Activated naive CD8-positive, alpha-beta T cell treated with anti-CD3 and anti-CD28 coated beads for 36 hours (primary cell): ENCODE measurements at regions not wholly inside any gene's neighbourhood (a gene's known extent, or its start where the extent isn't known, plus 50 kb on each side); places are given as distances from the start of the nearest gene placed in this dataset.

Source experiments
- DNase-seq: peaks from one replicate; pipeline ENCODE4 v3.0.0; 2021
- H3K27ac Mint-ChIP-seq: one replicate; pipeline ENCODE4 v1.8.0; 2022; ENCODE audit warnings: mild to moderate bottlenecking, moderate library complexity, mixed read lengths
- H3K27me3 Mint-ChIP-seq: one replicate; pipeline ENCODE4 v1.8.0; 2022; ENCODE audit warnings: mild to moderate bottlenecking, mixed read lengths
- H3K36me3 Mint-ChIP-seq: one replicate; pipeline ENCODE4 v1.8.0; 2021; ENCODE audit warnings: mild to moderate bottlenecking, mixed read lengths
- H3K4me1 Mint-ChIP-seq: one replicate; pipeline ENCODE4 v1.8.0; 2021; ENCODE audit warnings: mixed read lengths
- H3K4me3 Mint-ChIP-seq: one replicate; pipeline ENCODE4 v1.8.0; 2022; ENCODE audit warnings: mild to moderate bottlenecking, moderate library complexity, mixed read lengths
- H3K9me3 Mint-ChIP-seq: one replicate; pipeline ENCODE4 v1.8.0; 2022; ENCODE audit warnings: mixed read lengths

DNA sequence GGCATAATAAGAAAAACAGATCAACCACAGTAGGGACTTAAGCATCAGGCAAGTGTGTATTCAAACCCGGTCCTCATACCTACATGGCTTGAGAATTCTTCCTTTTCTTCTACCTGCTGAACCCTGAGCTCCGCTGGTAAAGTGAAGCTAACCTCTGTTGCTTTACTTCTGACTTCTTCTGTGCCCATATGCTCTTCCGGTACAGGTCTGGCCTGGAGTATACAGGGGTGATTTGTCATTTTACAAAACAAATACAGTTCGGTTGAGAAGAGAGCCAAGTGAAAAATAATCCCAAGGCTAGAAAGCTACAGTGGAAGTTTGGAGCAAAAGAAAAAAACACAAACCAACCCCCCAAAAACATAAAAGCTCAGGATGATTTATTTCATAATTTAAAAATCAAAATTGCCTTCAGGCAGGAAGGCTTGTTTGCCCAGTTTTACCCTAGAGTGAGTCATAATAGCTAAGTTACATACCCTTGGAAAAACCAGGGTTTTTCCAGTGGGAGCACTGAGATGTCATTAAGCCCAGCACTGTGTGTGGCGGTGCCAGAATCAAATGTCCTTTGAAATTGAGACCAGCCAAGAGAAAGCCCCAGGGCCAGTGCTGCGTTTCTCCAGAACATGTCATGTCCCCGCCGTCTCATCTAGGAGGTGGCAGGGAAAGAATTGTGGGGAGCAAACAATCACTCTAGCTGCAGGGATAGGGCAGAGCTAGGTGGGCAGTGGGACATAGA lies 305.5 kb upstream of the ISX start:
- H3K4me1 Mint-ChIP-seq, result no peaks in the 10 kb centered on the region
- DNase-seq, result no peak
- no peak overlapping the region for H3K27ac Mint-ChIP-seq
- H3K27me3 Mint-ChIP-seq, result peaks cover 11% of the 10 kb centered on the region
- H3K4me3 Mint-ChIP-seq, result no peak overlapping the region
- H3K9me3 Mint-ChIP-seq, result no peaks in the 10 kb centered on the region
- no peaks in the 10 kb centered on the region for H3K36me3 Mint-ChIP-seq

DNA sequence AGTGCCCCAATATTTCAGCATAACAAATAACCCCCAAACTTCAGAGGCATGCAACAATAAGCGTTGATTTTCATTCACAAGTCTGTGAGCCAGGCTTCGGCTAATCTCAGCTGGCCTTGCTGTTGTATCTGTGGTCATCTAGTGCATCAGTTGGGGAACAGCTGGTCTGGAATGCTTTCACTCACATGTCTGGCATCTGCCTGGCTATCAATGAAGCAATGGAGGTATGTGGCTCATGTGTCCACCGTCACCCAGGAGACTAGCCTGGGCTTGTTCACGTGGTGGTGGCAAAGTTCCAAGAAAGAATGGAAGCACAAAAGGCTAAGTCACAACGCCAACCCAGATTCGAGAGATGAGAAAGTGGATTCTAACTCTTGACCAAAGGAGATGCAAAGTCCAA lies 304.8 kb upstream of the ISX start:
- Mint-ChIP-seq H3K4me1 (no peaks in the 10 kb centered on the region), H3K27ac (no peak overlapping the region), H3K36me3 (no peaks in the 10 kb centered on the region), H3K9me3 (no peaks in the 10 kb centered on the region), H3K27me3 (peaks cover 11% of the 10 kb centered on the region), H3K4me3 (no peak overlapping the region)
- no peak for DNase-seq

DNA sequence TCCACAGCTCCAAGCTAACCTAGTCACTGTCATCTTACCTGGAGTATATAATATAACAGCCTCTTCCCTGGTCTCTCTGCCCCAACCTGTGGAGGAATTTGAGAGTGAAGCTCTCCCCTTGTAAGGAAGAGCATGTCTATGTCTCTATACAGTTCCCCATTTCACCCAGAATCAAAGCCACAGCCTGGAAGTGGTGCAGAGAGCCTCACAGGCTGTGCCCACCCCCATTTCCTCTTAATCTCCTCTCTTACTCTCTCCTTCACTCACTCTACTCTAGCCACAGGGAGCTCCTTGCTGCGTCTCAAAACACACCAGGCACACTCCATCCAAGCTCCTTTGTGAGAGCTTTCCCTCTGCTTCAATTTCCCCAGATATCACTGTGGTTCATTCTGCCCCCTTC lies 302.5 kb upstream of the ISX start:
- Mint-ChIP-seq H3K27ac (no peak overlapping the region), H3K4me1 (no peaks in the 10 kb centered on the region), H3K36me3 (no peaks in the 10 kb centered on the region), H3K27me3 (peaks cover 11% of the 10 kb centered on the region), H3K4me3 (no peak overlapping the region), H3K9me3 (no peaks in the 10 kb centered on the region)
- DNase-seq, result no peak

DNA sequence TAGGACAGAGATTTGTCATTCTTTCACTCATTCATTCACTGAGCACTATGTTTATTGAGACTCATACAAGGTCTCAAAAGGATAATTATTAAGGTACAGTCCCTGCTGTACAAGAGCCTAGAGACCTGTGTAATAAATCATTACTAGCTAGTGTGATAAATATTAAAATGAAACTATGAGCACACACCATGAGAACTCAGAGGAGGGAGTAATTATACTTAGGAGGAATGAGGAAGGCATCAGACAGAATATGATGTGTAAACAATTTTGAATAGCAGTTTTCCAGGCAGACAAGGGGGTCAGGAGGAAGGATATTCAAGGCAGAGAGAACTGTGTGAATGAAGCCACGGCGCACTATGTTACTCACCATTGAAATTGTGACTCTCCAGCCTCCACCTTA lies 300.8 kb upstream of the ISX start:
- H3K4me3 Mint-ChIP-seq, result no peak overlapping the region
- no peaks in the 10 kb centered on the region for H3K9me3 Mint-ChIP-seq
- no peak for DNase-seq
- H3K27ac Mint-ChIP-seq, result no peak overlapping the region
- no peaks in the 10 kb centered on the region for H3K36me3 Mint-ChIP-seq
- no peaks in the 10 kb centered on the region for H3K4me1 Mint-ChIP-seq
- H3K27me3 Mint-ChIP-seq, result peaks cover 3% of the 10 kb centered on the region

DNA sequence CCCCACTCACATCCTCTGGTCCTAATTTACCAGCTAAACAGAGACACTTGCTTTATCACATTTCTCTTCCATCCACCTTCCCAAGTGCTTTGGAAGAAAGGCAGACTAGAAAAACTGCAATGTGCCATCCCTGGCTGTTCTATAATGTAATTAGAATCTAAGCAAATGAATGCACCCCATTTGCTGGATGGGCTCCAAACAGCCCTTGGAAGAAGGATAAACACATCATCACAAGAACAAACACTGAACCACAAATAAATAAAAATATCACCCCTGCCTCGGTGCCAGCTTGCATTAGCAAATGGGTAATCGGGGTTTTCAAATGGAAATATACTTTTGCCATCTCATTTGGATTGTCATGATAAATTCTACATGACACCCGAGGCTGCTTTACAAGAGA lies 296.6 kb upstream of the ISX start:
- no peak overlapping the region for H3K4me3 Mint-ChIP-seq
- H3K27me3 Mint-ChIP-seq, result no peaks in the 10 kb centered on the region
- no peak for DNase-seq
- no peak overlapping the region for H3K27ac Mint-ChIP-seq
- no peaks in the 10 kb centered on the region for H3K36me3 Mint-ChIP-seq
- H3K4me1 Mint-ChIP-seq, result no peaks in the 10 kb centered on the region
- H3K9me3 Mint-ChIP-seq, result no peaks in the 10 kb centered on the region

DNA sequence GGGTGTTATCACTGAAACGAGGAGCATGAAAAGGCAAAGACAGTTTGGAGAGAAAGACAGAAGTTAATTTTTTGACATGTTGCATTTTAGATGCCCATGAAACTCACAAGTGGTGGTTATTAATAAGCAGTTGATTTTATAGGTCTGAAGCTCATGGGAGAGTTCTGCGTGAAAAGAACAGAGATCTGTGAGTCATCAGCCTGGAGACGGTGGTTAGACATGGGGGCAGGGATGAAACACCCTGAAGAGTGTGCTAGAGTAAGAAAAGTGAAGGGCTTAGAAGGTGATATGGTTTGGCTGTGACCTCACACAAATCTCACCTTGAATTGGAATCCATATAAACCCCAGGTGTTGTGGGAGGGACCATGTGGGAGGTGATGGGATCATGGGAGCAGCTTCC lies 289.1 kb upstream of the ISX start:
- Mint-ChIP-seq H3K27me3 (no peaks in the 10 kb centered on the region), H3K4me1 (no peaks in the 10 kb centered on the region), H3K4me3 (no peak overlapping the region), H3K36me3 (peaks cover 1% of the 10 kb centered on the region), H3K27ac (no peak overlapping the region), H3K9me3 (peaks cover 19% of the 10 kb centered on the region)
- no peak for DNase-seq

DNA sequence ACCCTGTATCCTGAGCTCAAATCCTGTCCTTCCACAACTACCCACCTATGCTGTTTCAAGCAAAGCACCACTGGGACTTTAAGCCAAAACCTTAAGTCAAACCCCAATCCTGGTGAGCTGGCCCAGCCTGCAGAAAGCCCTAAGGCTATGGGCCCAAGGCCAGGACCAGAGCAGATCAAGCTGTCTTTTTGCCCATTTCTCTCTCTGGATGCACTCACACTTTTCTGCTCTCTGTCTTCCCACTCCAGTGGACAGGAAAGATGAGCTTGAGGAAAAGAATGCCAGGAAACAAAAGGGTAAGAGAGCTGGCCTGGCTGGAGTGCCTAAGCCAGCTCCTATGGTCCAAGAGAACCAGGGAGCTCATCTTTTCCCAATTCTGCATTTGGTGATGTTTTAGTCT lies 284.3 kb upstream of the ISX start:
- no peak for DNase-seq
- H3K36me3 Mint-ChIP-seq, result no peaks in the 10 kb centered on the region
- no peaks in the 10 kb centered on the region for H3K4me1 Mint-ChIP-seq
- no peak overlapping the region for H3K4me3 Mint-ChIP-seq
- H3K27me3 Mint-ChIP-seq, result peaks cover 7% of the 10 kb centered on the region
- H3K27ac Mint-ChIP-seq, result no peak overlapping the region
- peaks cover 16% of the 10 kb centered on the region for H3K9me3 Mint-ChIP-seq

DNA sequence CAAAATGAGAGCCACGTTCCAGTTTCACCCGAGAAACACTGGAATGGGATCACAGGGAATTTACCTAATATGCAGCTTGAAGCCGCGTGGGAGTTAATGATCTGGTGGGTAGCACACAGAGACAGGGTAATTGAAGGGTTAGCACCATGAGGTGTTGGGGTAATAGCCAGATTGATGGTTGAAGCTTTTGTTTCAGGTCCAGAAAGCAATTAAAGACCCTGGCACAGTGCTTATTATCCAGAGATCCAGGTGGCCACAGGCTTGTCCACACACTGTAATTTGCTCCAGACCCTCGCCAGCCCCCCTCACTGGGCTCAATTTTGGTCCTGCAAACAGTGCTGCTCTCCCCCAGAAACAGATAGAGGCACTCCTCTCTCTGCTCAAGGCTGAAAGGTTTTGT lies 282.5 kb upstream of the ISX start:
- no peak for DNase-seq
- Mint-ChIP-seq H3K27ac (no peak overlapping the region), H3K27me3 (peaks cover 13% of the 10 kb centered on the region), H3K4me1 (no peaks in the 10 kb centered on the region), H3K9me3 (peaks cover 8% of the 10 kb centered on the region), H3K36me3 (no peaks in the 10 kb centered on the region), H3K4me3 (no peak overlapping the region)

DNA sequence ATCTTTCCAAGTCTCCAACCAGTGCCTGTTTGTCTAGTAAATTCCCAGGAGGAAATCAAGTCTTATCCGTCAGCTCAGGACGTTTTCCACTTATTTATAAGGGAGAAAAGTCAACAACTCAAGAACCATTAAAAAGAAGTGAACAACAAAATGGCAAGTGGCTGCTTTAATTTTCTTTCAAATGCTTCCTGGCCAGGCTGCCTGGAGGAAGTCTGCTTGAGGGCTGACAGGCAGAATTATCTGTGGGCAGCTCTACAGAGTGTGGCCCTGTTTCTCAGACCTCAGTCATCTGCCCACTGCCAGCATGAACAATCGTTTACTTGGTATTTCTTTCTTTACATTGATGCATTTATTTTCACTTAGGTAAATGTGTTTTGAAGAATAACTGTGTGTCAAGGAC lies 281.9 kb upstream of the ISX start:
- Mint-ChIP-seq H3K27me3 (peaks cover 13% of the 10 kb centered on the region), H3K4me1 (no peaks in the 10 kb centered on the region), H3K4me3 (no peak overlapping the region), H3K27ac (no peak overlapping the region), H3K36me3 (no peaks in the 10 kb centered on the region), H3K9me3 (peaks cover 5% of the 10 kb centered on the region)
- DNase-seq, result no peak

DNA sequence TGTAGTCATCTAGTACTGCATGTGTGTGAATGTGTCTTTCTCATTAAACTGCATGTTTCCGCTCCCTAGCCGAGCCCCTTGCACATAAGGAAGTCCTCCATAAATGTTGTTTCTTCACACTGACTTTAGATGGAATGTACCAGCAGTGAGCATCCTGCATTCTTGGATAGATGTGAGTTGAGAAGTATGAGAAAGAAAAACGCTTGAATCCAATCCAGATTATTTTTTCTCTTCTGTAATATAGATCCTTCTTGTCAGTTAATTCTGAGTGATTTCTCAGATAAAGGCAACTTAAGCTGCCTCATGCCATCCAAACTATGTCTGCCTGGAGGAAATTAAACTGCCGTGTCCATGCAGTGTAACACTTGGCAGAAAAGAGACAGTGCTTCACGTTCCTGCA lies 268.1 kb upstream of the ISX start:
- Mint-ChIP-seq H3K27me3 (peaks cover 5% of the 10 kb centered on the region), H3K9me3 (no peaks in the 10 kb centered on the region), H3K4me1 (no peaks in the 10 kb centered on the region), H3K36me3 (no peaks in the 10 kb centered on the region), H3K27ac (no peak overlapping the region), H3K4me3 (no peak overlapping the region)
- no peak for DNase-seq

DNA sequence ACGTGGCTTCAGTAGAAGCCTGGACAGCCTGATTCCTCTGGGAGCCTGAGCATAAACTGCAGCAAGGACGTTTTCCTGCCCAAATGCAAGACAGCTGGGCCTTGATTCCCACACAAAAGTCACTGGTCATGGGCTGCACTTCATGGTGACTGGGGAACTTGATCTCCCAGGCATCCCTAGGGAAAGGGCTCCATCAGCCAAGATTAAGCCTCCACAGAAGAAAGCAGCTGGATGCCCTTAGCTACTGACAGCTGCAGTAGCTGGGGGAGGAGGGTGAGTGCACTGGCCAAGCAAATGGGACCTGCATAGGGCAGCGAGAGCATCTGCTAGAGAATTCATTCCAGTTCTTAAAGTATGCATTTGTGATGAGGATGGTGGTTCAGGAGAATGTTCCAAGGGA lies 267.4 kb upstream of the ISX start:
- H3K4me1 Mint-ChIP-seq, result no peaks in the 10 kb centered on the region
- no peak overlapping the region for H3K4me3 Mint-ChIP-seq
- no peak overlapping the region for H3K27ac Mint-ChIP-seq
- peaks cover 5% of the 10 kb centered on the region for H3K27me3 Mint-ChIP-seq
- H3K9me3 Mint-ChIP-seq, result no peaks in the 10 kb centered on the region
- DNase-seq, result no peak
- no peaks in the 10 kb centered on the region for H3K36me3 Mint-ChIP-seq

DNA sequence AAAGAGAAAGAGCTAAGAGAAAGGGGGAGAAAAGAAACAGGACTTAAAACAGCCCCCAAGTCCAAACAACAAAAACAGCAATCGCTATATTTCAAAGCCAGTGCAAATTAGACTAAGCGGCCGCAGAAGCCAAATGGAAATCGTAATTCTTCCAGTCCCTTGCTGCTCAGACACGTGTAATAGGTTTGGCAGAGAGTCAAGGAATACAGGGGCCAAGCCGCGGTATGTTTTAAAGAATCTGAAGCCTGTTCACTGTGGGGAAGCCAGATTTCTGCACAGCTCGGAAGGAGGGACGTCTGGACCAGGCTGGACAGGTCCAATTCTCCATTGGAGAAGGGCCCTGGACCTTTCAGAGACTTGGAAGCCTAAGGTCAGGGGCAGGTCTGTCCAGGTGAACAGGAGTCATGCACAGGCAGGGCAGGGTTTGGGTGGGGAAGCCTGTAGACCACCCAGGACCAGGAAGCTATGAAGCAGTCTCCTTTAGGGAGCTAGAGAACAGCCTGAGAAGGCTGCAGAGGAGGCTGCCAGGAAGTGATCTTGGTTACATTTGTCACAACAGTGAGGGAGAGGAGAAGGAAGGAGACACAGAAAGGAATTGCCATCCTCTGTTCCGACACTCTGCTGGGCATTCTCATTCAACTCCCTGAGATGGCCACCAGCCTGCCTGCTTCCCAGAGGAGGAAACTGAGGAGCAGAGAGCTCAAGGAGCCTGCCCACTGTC lies 265.5 kb upstream of the ISX start:
- DNase-seq, result no peak
- H3K27ac Mint-ChIP-seq, result no peak overlapping the region
- H3K27me3 Mint-ChIP-seq, result peaks cover 5% of the 10 kb centered on the region
- no peak overlapping the region for H3K4me3 Mint-ChIP-seq
- H3K36me3 Mint-ChIP-seq, result no peaks in the 10 kb centered on the region
- no peaks in the 10 kb centered on the region for H3K4me1 Mint-ChIP-seq
- H3K9me3 Mint-ChIP-seq, result no peaks in the 10 kb centered on the region

DNA sequence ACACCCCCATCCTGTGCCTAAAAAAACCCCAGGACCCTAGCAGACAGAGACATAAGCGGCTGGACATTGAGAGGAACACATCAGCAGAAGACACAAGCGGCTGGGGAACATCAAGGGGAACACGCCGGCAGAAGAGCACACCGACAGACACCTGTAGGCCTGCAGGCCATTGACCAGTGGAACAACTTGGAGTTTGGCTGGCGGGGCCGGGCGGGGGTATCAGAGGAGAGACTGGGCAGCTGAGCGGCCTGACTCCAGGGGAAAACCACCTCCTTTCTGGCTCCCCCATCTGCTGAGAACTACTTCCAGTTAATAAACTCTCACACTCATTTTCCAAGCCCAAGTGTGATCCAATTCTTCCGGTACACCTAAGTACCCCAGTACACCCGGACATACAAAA lies 264.7 kb upstream of the ISX start:
- DNase-seq, result no peak
- Mint-ChIP-seq H3K27ac (no peak overlapping the region), H3K36me3 (no peaks in the 10 kb centered on the region), H3K4me1 (no peaks in the 10 kb centered on the region), H3K27me3 (peaks cover 5% of the 10 kb centered on the region), H3K4me3 (no peak overlapping the region), H3K9me3 (no peaks in the 10 kb centered on the region)

DNA sequence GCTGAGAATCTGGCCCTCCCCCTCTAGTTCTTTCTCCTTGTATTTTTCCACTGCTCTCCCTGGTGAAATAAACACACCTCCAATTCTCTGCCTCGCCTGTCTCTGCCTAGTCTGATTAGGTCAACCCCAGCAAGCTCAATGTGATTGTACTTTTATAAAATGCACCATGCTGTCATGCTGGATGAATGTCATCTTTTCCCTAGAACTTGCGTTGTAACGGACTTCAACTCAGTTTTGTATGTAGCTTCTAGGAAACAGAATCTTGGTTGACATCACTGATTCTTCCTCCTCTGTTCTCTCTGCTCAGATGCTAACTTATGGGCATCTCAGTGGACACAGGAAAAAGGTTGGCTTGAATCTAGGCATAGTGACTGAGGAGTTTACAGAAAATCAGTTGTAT lies 261.9 kb upstream of the ISX start:
- H3K27me3 Mint-ChIP-seq, result peaks cover 11% of the 10 kb centered on the region
- no peak overlapping the region for H3K4me3 Mint-ChIP-seq
- no peaks in the 10 kb centered on the region for H3K4me1 Mint-ChIP-seq

DNA sequence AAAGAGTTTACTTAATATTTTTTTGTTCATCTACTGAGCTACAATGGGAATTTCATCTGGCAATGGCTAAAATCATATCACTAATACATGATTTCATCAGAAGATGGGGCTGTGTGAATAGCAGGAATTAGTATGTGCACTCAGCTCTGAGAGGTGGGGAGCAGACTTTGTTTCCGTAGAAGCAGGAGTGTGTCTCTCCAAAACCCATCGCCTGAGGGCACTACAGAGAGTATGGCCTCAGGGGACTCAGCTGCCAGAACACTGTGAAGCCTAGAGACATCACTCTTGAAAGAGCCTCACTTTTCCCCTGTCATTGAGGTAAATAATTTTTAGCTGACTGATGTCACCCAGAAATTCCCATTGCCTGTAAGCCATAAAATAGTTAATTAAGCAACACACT lies 261.4 kb upstream of the ISX start:
- no peaks in the 10 kb centered on the region for H3K4me1 Mint-ChIP-seq
- H3K27ac Mint-ChIP-seq, result no peak overlapping the region

More for the DNA sequence above, 261.9 kb upstream of the ISX start:
- H3K9me3 Mint-ChIP-seq, result peaks cover 1% of the 10 kb centered on the region
- no peak for DNase-seq
- H3K36me3 Mint-ChIP-seq, result no peaks in the 10 kb centered on the region
- no peak overlapping the region for H3K27ac Mint-ChIP-seq

DNA sequence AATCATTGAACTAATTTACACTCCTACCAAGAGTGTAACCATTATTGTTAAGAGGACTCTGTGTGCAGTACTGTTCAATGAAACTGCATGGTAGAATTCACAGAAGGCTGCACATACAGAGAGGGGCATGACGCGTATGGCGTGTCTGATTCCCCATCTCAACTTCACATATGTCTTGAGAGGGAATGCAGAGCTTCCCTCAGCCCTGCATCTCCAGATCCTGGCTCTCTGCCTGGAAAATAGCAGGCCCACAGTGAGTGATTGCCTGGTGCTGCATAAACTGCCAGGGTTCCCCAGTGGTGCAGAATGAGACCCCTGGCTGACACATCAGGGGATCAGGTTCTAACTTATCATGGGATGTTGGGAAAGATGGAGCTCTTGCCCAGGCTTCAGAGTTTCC lies 260.2 kb upstream of the ISX start:
- Mint-ChIP-seq H3K36me3 (no peaks in the 10 kb centered on the region), H3K27me3 (peaks cover 7% of the 10 kb centered on the region), H3K4me1 (no peaks in the 10 kb centered on the region), H3K9me3 (peaks cover 1% of the 10 kb centered on the region), H3K4me3 (no peak overlapping the region), H3K27ac (no peak overlapping the region)
- DNase-seq, result no peak

More for the DNA sequence above, 261.4 kb upstream of the ISX start:
- DNase-seq, result no peak
- Mint-ChIP-seq H3K27me3 (peaks cover 11% of the 10 kb centered on the region), H3K9me3 (peaks cover 1% of the 10 kb centered on the region), H3K36me3 (no peaks in the 10 kb centered on the region), H3K4me3 (no peak overlapping the region)
